ENCODE measurements at regions not wholly inside any gene's neighbourhood (a gene's known extent, or its start where the extent isn't known, plus 50 kb on each side); places are given as distances from the start of the nearest gene placed in this dataset.

GRCh38 chr9:20209391-20210340 lies 412.6 kb downstream of the MLLT3 start:
- no peak for TF ChIP-seq ZNF274 (IDR thresholded peaks at IDR 0.05; ENCODE audit: low read depth, low read length)
- TF ChIP-seq YY1 (IDR thresholded peaks at IDR 0.05; ENCODE audit: insufficient read depth, insufficient read length), result no peak
